KOPT-K1 (cell line): ENCODE measurements at regions not wholly inside any gene's neighbourhood (a gene's known extent, or its start where the extent isn't known, plus 50 kb on each side); places are given as distances from the start of the nearest gene placed in this dataset.

Source experiments
- H3K27ac ChIP-seq: fragments of 200-600 bp; sonication (generic); 2 replicates; pipeline ENCODE4 v1.5.1; 2016; ENCODE audit warnings: antibody characterized with exemption, mild to moderate bottlenecking, low read depth, low read length; ENCODE audit not compliant: poor library complexity, severe bottlenecking
- H3K36me3 ChIP-seq: fragments of 200-600 bp; sonication (generic); 2 replicates; pipeline ENCODE4 v1.5.1; 2017; ENCODE audit warnings: antibody characterized with exemption, mild to moderate bottlenecking, low read length, moderate library complexity; ENCODE audit not compliant: insufficient read depth
- H3K9me3 ChIP-seq: fragments of 200-600 bp; sonication (generic); 2 replicates; pipeline ENCODE4 v1.5.1; 2017; ENCODE audit warnings: antibody characterized with exemption, low read length, mild to moderate bottlenecking; ENCODE audit not compliant: insufficient read depth, poor library complexity, severe bottlenecking

- H3K36me3 ChIP-seq, result no peaks in the 10 kb centered on the region
- H3K27ac ChIP-seq, result no peak overlapping the region
- no peaks in the 10 kb centered on the region for H3K9me3 ChIP-seq
Observed at GRCh38 chr12:98149691-98150210, 365.6 kb upstream of the TMPO start.

GRCh38 chr12:98151105-98151590, 364.2 kb upstream of the TMPO start:
- no peaks in the 10 kb centered on the region for H3K36me3 ChIP-seq
- H3K9me3 ChIP-seq, result no peaks in the 10 kb centered on the region
- no peak overlapping the region for H3K27ac ChIP-seq

- no peaks in the 10 kb centered on the region for H3K36me3 ChIP-seq
- no peaks in the 10 kb centered on the region for H3K9me3 ChIP-seq
- H3K27ac ChIP-seq, result no peak overlapping the region
Observed at GRCh38 chr12:98151984-98152383, 363.4 kb upstream of the TMPO start.

- no peak overlapping the region for H3K27ac ChIP-seq
- no peaks in the 10 kb centered on the region for H3K9me3 ChIP-seq
- no peaks in the 10 kb centered on the region for H3K36me3 ChIP-seq
Observed at GRCh38 chr12:98154850-98155249, 360.5 kb upstream of the TMPO start.

- no peak overlapping the region for H3K27ac ChIP-seq
- no peaks in the 10 kb centered on the region for H3K36me3 ChIP-seq
Observed at GRCh38 chr12:98156697-98157096, 358.7 kb upstream of the TMPO start.

GRCh38 chr12:98162906-98163678, 352.3 kb upstream of the TMPO start:
- no peak overlapping the region for H3K27ac ChIP-seq
- no peaks in the 10 kb centered on the region for H3K9me3 ChIP-seq
- H3K36me3 ChIP-seq, result no peaks in the 10 kb centered on the region

More at GRCh38 chr12:98156697-98157096, 358.7 kb upstream of the TMPO start:
- no peaks in the 10 kb centered on the region for H3K9me3 ChIP-seq

GRCh38 chr12:98172304-98172703, 343.1 kb upstream of the TMPO start:
- Histone ChIP-seq H3K36me3 (no peaks in the 10 kb centered on the region), H3K27ac (no peak overlapping the region), H3K9me3 (no peaks in the 10 kb centered on the region)

- H3K9me3 ChIP-seq, result no peaks in the 10 kb centered on the region
- no peak overlapping the region for H3K27ac ChIP-seq
- H3K36me3 ChIP-seq, result no peaks in the 10 kb centered on the region
Observed at GRCh38 chr12:98172801-98173200, 342.6 kb upstream of the TMPO start.

GRCh38 chr12:98173773-98174427, 341.5 kb upstream of the TMPO start:
- H3K36me3 ChIP-seq, result no peaks in the 10 kb centered on the region
- no peaks in the 10 kb centered on the region for H3K9me3 ChIP-seq
- H3K27ac ChIP-seq, result no peak overlapping the region

GRCh38 chr12:98174428-98174809, 341.0 kb upstream of the TMPO start:
- Histone ChIP-seq H3K36me3 (no peaks in the 10 kb centered on the region), H3K9me3 (no peaks in the 10 kb centered on the region), H3K27ac (no peak overlapping the region)

GRCh38 chr12:98178126-98178525, 337.3 kb upstream of the TMPO start:
- Histone ChIP-seq H3K36me3 (no peaks in the 10 kb centered on the region), H3K9me3 (no peaks in the 10 kb centered on the region), H3K27ac (no peak overlapping the region)

GRCh38 chr12:98179151-98179550, 336.2 kb upstream of the TMPO start:
- H3K9me3 ChIP-seq, result no peaks in the 10 kb centered on the region
- H3K36me3 ChIP-seq, result no peaks in the 10 kb centered on the region
- H3K27ac ChIP-seq, result no peak overlapping the region

GRCh38 chr12:98180603-98181002, 334.8 kb upstream of the TMPO start:
- H3K27ac ChIP-seq, result no peak overlapping the region
- no peaks in the 10 kb centered on the region for H3K36me3 ChIP-seq
- H3K9me3 ChIP-seq, result no peaks in the 10 kb centered on the region

- no peak overlapping the region for H3K27ac ChIP-seq
- H3K9me3 ChIP-seq, result no peaks in the 10 kb centered on the region
- no peaks in the 10 kb centered on the region for H3K36me3 ChIP-seq
Observed at GRCh38 chr12:98182821-98183220, 332.6 kb upstream of the TMPO start.

- Histone ChIP-seq H3K9me3 (no peaks in the 10 kb centered on the region), H3K27ac (no peak overlapping the region), H3K36me3 (no peaks in the 10 kb centered on the region)
Observed at GRCh38 chr12:98185606-98186005, 329.8 kb upstream of the TMPO start.
